ENCODE measurements at regions not wholly inside any gene's neighbourhood (a gene's known extent, or its start where the extent isn't known, plus 50 kb on each side); places are given as distances from the start of the nearest gene placed in this dataset.

DNA sequence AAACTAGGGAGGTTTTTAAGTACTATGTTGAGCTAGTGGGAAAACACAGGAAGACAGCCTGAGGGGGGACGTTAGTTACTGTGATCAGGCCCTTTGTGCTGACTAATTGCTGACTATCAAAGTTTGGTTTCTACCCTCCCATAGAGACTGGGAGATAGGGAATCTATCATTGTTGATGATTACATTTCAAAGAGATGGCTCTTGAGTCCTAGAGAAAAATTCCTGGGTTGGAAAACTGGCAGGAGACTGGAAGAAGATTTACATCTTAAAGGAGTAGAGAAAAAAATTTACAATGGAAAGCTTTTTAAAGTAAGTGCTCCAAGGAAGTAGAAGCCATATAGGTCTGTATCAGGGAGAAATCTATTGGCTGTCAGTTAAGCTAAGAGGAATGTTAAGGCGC lies 522.0 kb upstream of the KLHL1 start:
- TF ChIP-seq EZH2phosphoT487 (IDR thresholded peaks at IDR 0.05; ENCODE audit: borderline replicate concordance): no peak
- TF ChIP-seq, protein P1, sequence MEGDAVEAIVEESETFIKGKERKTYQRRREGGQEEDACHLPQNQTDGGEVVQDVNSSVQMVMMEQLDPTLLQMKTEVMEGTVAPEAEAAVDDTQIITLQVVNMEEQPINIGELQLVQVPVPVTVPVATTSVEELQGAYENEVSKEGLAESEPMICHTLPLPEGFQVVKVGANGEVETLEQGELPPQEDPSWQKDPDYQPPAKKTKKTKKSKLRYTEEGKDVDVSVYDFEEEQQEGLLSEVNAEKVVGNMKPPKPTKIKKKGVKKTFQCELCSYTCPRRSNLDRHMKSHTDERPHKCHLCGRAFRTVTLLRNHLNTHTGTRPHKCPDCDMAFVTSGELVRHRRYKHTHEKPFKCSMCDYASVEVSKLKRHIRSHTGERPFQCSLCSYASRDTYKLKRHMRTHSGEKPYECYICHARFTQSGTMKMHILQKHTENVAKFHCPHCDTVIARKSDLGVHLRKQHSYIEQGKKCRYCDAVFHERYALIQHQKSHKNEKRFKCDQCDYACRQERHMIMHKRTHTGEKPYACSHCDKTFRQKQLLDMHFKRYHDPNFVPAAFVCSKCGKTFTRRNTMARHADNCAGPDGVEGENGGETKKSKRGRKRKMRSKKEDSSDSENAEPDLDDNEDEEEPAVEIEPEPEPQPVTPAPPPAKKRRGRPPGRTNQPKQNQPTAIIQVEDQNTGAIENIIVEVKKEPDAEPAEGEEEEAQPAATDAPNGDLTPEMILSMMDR (conservative IDR thresholded peaks at IDR 0.05; ENCODE audit: low read length): no peak

Data from Loucy (cell line).